OCI-LY1 (cell line): ENCODE measurements at regions not wholly inside any gene's neighbourhood (a gene's known extent, or its start where the extent isn't known, plus 50 kb on each side); places are given as distances from the start of the nearest gene placed in this dataset.
A peak's percentile ranks its signal among the peaks of the same experiment; 100 is the strongest.

Source experiments
- H2AFZ ChIP-seq: fragments of 200-600 bp; sonication (generic), shearing (Covaris generic); 2 replicates; pipeline ENCODE4 v1.6.0; 2014; ENCODE audit warnings: antibody characterized with exemption, mild to moderate bottlenecking, low read length
- H3F3A ChIP-seq: fragments of 200-600 bp; sonication (generic), shearing (Covaris generic); 2 replicates; pipeline ENCODE4 v1.6.0; 2014; ENCODE audit warnings: mild to moderate bottlenecking, antibody characterized with exemption, low read length, moderate library complexity; ENCODE audit not compliant: insufficient read depth
- H3K27ac ChIP-seq: fragments of 200-600 bp; sonication (generic); 2 replicates; pipeline ENCODE4 v1.5.1; 2014; ENCODE audit warnings: low read length, mixed run types, mild to moderate bottlenecking, low read depth; ENCODE audit not compliant: poor library complexity, severe bottlenecking
- H3K27me3 ChIP-seq: fragments of 200-600 bp; sonication (generic); 2 replicates; pipeline ENCODE4 v1.6.0; 2014; ENCODE audit warnings: antibody characterized with exemption, mild to moderate bottlenecking, low read length, moderate library complexity; ENCODE audit not compliant: insufficient read depth
- H3K36me3 ChIP-seq: fragments of 200-600 bp; sonication (generic); 2 replicates; pipeline ENCODE4 v1.6.1; 2014; ENCODE audit warnings: mild to moderate bottlenecking, antibody characterized with exemption, low read length, moderate library complexity, mixed read lengths; ENCODE audit not compliant: insufficient read depth
- H3K4me1 ChIP-seq: fragments of 200-600 bp; sonication (generic); 2 replicates; pipeline ENCODE4 v1.5.1; 2014; ENCODE audit warnings: mild to moderate bottlenecking, low read length, moderate library complexity; ENCODE audit not compliant: insufficient read depth, severe bottlenecking
- H3K4me2 ChIP-seq: fragments of 200-600 bp; sonication (generic), shearing (Covaris generic); 2 replicates; pipeline ENCODE4 v1.6.1; 2014; ENCODE audit warnings: low read length
- H3K4me3 ChIP-seq: fragments of 200-600 bp; sonication (generic); 2 replicates; pipeline ENCODE4 v1.5.1; 2014; ENCODE audit warnings: low read length, low read depth, mild to moderate bottlenecking, mixed read lengths; ENCODE audit not compliant: poor library complexity, severe bottlenecking
- H3K79me2 ChIP-seq: fragments of 200-600 bp; shearing (Covaris generic); 2 replicates; pipeline ENCODE4 v1.6.1; 2016; ENCODE audit warnings: mixed run types, low read length, mixed read lengths; ENCODE audit not compliant: insufficient read depth
- H3K9ac ChIP-seq: fragments of 200-600 bp; sonication (generic), shearing (Covaris generic); 2 replicates; pipeline ENCODE4 v1.6.1; 2014; ENCODE audit warnings: mild to moderate bottlenecking, low read length, mixed read lengths
- H3K9me2 ChIP-seq: fragments of 200-600 bp; sonication (generic), shearing (Covaris generic); 2 replicates; pipeline ENCODE4 v1.6.1; 2014; ENCODE audit warnings: low read depth, mild to moderate bottlenecking, low read length, mixed read lengths
- H3K9me3 ChIP-seq: fragments of 200-600 bp; shearing (Covaris generic); 2 replicates; pipeline ENCODE4 v1.6.1; 2014; ENCODE audit warnings: low read length, mixed read lengths
- H4K20me1 ChIP-seq: fragments of 200-600 bp; sonication (generic), shearing (Covaris generic); 2 replicates; pipeline ENCODE4 v1.6.0; 2016; ENCODE audit warnings: mild to moderate bottlenecking, low read length; ENCODE audit not compliant: insufficient read depth
- EZH2 ChIP-seq: fragments of 200-600 bp; sonication (generic), shearing (Covaris generic); IDR thresholded peaks from 2 replicates; pipeline ENCODE4 v1.8.0; 2017; ENCODE audit warnings: borderline replicate concordance, mixed run types, mild to moderate bottlenecking, antibody characterized with exemption, low read length, moderate library complexity, mixed read lengths
- TF ChIP-seq, protein P1 (sequence below): fragments of 200-600 bp; sonication (generic), shearing (Covaris generic); IDR thresholded peaks from 2 replicates; pipeline ENCODE4 v1.5.1; 2017; ENCODE audit warnings: mild to moderate bottlenecking, antibody characterized with exemption, low read length, moderate library complexity, mixed read lengths

DNA sequence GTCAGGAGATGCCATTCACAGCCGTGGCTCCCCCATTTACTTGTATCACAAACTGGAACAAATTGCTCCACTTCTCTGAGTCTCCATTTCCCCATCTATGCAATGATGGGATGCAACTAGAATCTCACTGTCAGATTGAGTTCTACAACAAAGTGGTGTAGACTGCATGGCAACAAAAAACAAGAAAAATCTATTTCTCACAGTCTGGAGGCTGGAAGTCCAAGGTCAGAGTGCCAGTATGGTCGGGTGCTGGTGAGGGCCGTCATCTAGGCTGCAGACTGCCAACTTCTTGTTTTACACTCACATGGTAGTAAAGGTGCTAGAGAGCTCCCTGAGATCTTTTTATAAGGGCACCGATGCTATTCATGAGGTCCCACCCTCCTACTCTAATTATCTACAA lies 158.4 kb upstream of the BCL6 start:
- H3K4me1 ChIP-seq, result peaks cover 97% of the 10 kb centered on the region
- peak overlapping the region; percentile 99 for H3K27ac ChIP-seq
- peak overlapping the region; percentile 88 for H3K9ac ChIP-seq
- H4K20me1 ChIP-seq, result no peaks in the 10 kb centered on the region
- H3K4me2 ChIP-seq, result peak overlapping the region; percentile 36; the same call in 1 of the 2 replicates
- no peak overlapping the region for H2AFZ ChIP-seq
- no peak overlapping the region for H3K4me3 ChIP-seq
- no peaks in the 10 kb centered on the region for H3K9me2 ChIP-seq
- no peaks in the 10 kb centered on the region for H3K79me2 ChIP-seq
- no peaks in the 10 kb centered on the region for H3K27me3 ChIP-seq
- H3F3A ChIP-seq, result peaks cover 6% of the 10 kb centered on the region
- TF ChIP-seq, protein P1, sequence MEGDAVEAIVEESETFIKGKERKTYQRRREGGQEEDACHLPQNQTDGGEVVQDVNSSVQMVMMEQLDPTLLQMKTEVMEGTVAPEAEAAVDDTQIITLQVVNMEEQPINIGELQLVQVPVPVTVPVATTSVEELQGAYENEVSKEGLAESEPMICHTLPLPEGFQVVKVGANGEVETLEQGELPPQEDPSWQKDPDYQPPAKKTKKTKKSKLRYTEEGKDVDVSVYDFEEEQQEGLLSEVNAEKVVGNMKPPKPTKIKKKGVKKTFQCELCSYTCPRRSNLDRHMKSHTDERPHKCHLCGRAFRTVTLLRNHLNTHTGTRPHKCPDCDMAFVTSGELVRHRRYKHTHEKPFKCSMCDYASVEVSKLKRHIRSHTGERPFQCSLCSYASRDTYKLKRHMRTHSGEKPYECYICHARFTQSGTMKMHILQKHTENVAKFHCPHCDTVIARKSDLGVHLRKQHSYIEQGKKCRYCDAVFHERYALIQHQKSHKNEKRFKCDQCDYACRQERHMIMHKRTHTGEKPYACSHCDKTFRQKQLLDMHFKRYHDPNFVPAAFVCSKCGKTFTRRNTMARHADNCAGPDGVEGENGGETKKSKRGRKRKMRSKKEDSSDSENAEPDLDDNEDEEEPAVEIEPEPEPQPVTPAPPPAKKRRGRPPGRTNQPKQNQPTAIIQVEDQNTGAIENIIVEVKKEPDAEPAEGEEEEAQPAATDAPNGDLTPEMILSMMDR, result no peak
- no peak for TF ChIP-seq EZH2
- no peaks in the 10 kb centered on the region for H3K36me3 ChIP-seq
- H3K9me3 ChIP-seq, result no peaks in the 10 kb centered on the region

DNA sequence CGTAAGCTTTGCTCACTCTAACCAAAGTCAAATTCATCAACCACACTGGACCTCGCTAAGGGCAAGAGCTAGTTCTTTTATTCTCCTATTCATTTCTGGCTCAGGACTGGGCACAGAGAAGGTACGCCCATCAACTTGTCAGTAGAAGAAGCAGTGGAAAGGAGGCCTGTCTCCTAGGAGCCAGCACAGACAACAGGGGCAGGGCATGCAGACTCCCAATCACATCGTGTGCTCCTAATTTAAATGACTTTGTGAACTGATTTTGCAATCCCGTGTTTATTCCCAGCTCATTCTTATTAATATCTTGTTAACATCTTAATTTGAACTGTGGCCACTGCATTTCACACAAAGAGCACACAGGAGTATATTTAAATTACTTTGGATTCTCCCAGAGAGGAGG lies 161.1 kb upstream of the BCL6 start:
- Histone ChIP-seq H3K9me3 (no peaks in the 10 kb centered on the region), H3K27ac (peak overlapping the region; percentile 99), H3K9me2 (no peaks in the 10 kb centered on the region), H3F3A (peaks cover 4% of the 10 kb centered on the region), H3K27me3 (no peaks in the 10 kb centered on the region), H3K36me3 (no peaks in the 10 kb centered on the region), H2AFZ (no peak overlapping the region), H4K20me1 (no peaks in the 10 kb centered on the region), H3K4me3 (no peak overlapping the region), H3K4me1 (peaks cover 94% of the 10 kb centered on the region), H3K4me2 (no peak overlapping the region), H3K9ac (no peak overlapping the region), H3K79me2 (no peaks in the 10 kb centered on the region)
- TF ChIP-seq, protein P1, result no peak
- TF ChIP-seq EZH2, result no peak

DNA sequence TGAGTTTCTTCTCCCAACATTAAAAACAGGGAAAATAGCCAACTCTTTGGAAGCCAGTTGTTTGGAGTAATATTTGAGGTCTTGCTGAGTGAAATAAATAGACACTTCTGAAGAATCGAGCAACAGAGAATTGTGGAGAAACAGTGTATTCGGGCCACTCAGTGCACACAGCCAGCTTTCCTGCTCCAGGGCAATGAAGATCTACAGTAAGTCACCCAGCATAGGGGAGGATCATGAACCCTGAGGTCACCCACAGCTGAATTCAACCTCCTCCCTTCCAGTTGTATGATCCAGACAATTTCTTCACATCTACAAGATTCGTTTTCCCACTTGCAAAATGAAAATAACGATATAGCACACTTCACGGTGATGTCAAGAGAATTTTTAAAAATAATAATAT lies 161.7 kb upstream of the BCL6 start:
- Histone ChIP-seq H3K9ac (no peak overlapping the region), H3K9me2 (no peaks in the 10 kb centered on the region)

More for the DNA sequence above, 161.7 kb upstream of the BCL6 start:
- peak overlapping the region; percentile 99 for H3K27ac ChIP-seq
- no peak for TF ChIP-seq EZH2
- TF ChIP-seq, protein P1, result no peak
- no peak overlapping the region for H3K4me2 ChIP-seq
- H3K36me3 ChIP-seq, result no peaks in the 10 kb centered on the region
- H3K9me3 ChIP-seq, result no peaks in the 10 kb centered on the region
- H4K20me1 ChIP-seq, result no peaks in the 10 kb centered on the region
- H3K4me1 ChIP-seq, result peaks cover 94% of the 10 kb centered on the region
- H3K79me2 ChIP-seq, result no peaks in the 10 kb centered on the region
- H2AFZ ChIP-seq, result no peak overlapping the region
- no peaks in the 10 kb centered on the region for H3K27me3 ChIP-seq
- no peak overlapping the region for H3K4me3 ChIP-seq
- H3F3A ChIP-seq, result no peaks in the 10 kb centered on the region
